ENCODE measurements at regions not wholly inside any gene's neighbourhood (a gene's known extent, or its start where the extent isn't known, plus 50 kb on each side); places are given as distances from the start of the nearest gene placed in this dataset.

DNA sequence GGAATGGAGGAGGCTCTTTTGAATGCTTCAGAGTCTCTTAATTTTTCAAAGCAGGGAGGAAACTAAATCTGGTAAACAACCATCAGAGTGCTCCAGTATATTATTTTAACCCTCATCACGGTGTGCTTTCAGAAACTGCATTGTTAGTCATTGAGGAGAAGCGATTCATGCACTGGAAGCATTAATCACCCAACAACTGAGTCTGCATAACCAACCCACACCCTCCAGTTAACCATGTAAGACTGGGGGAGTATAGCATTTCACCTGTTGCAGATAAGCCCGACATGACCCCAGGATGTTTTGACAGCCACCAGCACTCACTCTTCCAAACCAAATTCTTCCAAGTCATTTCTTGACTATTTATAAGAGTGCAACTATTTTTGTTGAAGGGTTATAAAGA is 257.6 kb downstream of the GATA3 start:
- Histone ChIP-seq H3K9me3 (ENCODE audit: control insufficient read depth in 1 of 2, insufficient read depth in 1 of 2, low read depth in 1 of 2, low read length in 2 of 2) (no peaks in the 10 kb centered on the region), H3K36me3 (ENCODE audit: control insufficient read depth in 1 of 2, insufficient read depth in 2 of 2, low read length in 2 of 2) (no peaks in the 10 kb centered on the region), H3K9me2 (ENCODE audit: insufficient read depth) (no peaks in the 10 kb centered on the region), H3K4me3 (replicated peaks in 1 of 2; ENCODE audit: low read depth in 1 of 2, low read length in 2 of 2) (no peak overlapping the region), H3K27ac (ENCODE audit: low read depth, low read length) (no peak overlapping the region), H3K4me1 (ENCODE audit: control insufficient read depth in 1 of 2, insufficient read depth in 2 of 2, low read length in 2 of 2) (no peaks in the 10 kb centered on the region), H2AFZ (ENCODE audit: low read depth, low read length, poor library complexity, severe bottlenecking) (no peak overlapping the region), H3K9ac (ENCODE audit: low read length) (no peak overlapping the region), H3K27me3 (ENCODE audit: insufficient read depth, low read length) (0 out of 2 replicates have a peak, but pooled peaks cover 3% of the 10 kb centered on the region), H4K20me1 (ENCODE audit: insufficient read depth) (no peaks in the 10 kb centered on the region; the same call in 1 of the 2 replicates), H3K79me2 (ENCODE audit: insufficient read depth, low read length) (no peaks in the 10 kb centered on the region), H3K4me2 (ENCODE audit: low read length) (no peak overlapping the region)
- intact Hi-C loops (cut with micrococcal nuclease): no loop called here
- RAD21 ChIA-PET (ENCODE audit: low non-redundant PET in 1 of 2, low total read pairs in 2 of 2, uncharacterized antibody in 2 of 2, unreplicated experiment in 2 of 2): no interaction called here
- POLR2A ChIA-PET: no interaction called here
- TF ChIP-seq POLR2AphosphoS5 (IDR thresholded peaks at IDR 0.05; ENCODE audit: low read depth, low read length) (no peak), ZFX (IDR thresholded peaks at IDR 0.05) (no peak), ZNF274 (IDR thresholded peaks at IDR 0.05; ENCODE audit: low read depth, low read length) (no peak), JUND (IDR thresholded peaks at IDR 0.05) (no peak), EZH2 (IDR thresholded peaks at IDR 0.05) (no peak), EZH2phosphoT487 (IDR thresholded peaks at IDR 0.05; ENCODE audit: borderline replicate concordance) (no peak), RAD21 (IDR thresholded peaks at IDR 0.05; ENCODE audit: low read depth) (no peak), ELF1 (IDR thresholded peaks at IDR 0.05; ENCODE audit: borderline replicate concordance, low read depth) (no peak), YY1 (IDR thresholded peaks at IDR 0.05; ENCODE audit: extremely low read depth, insufficient replicate concordance, low read depth, low read length) (no peak), FOSL1 (IDR thresholded peaks at IDR 0.05; ENCODE audit: low read depth) (no peak)
- TF ChIP-seq, protein P1, sequence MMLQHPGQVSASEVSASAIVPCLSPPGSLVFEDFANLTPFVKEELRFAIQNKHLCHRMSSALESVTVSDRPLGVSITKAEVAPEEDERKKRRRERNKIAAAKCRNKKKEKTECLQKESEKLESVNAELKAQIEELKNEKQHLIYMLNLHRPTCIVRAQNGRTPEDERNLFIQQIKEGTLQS (IDR thresholded peaks at IDR 0.05): no peak
- TF ChIP-seq, protein P2, sequence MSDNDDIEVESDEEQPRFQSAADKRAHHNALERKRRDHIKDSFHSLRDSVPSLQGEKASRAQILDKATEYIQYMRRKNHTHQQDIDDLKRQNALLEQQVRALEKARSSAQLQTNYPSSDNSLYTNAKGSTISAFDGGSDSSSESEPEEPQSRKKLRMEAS (IDR thresholded peaks at IDR 0.05): no peak
- CTCF ChIA-PET: no interaction called here
- ATAC-seq: no peak
- DNase-seq (ENCODE audit: low read depth, low spot score): no peak
- BruUV-seq (replicated peaks): no TSS peak

DNA sequence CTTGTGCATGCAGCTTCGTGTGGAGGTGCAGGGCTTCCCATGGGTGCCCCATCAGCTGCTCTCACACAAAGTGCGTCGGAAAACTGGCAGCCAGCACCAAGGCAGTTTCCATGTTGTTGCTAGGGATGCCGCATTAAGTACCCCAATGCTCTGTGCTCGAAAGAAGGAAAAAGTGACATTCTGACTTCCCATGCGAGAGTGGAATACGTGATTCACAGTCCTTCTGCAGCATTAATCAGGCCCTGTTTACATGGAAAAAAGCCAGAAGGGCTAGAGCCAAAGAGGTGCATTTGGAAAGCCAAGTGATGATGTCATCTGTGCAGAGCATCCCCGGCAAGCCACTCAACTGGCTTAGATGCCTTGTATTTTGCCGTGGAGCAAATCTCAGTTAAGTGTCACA is 258.3 kb downstream of the GATA3 start:
- no peak overlapping the region for H3K27ac ChIP-seq (ENCODE audit: low read depth, low read length)
- RAD21 ChIA-PET (ENCODE audit: low non-redundant PET in 1 of 2, low total read pairs in 2 of 2, uncharacterized antibody in 2 of 2, unreplicated experiment in 2 of 2): no interaction called here
- TF ChIP-seq ELF1 (IDR thresholded peaks at IDR 0.05; ENCODE audit: borderline replicate concordance, low read depth) (no peak), CEBPB (IDR thresholded peaks at IDR 0.05; ENCODE audit: low read depth) (no peak), YY1 (IDR thresholded peaks at IDR 0.05; ENCODE audit: extremely low read depth, insufficient replicate concordance, low read depth, low read length) (no peak), POLR2AphosphoS5 (IDR thresholded peaks at IDR 0.05; ENCODE audit: low read depth, low read length) (no peak), EGR1 (IDR thresholded peaks at IDR 0.05; ENCODE audit: low read depth) (no peak)

More for the DNA sequence above, 258.3 kb downstream of the GATA3 start:
- no peak overlapping the region for H2AFZ ChIP-seq (ENCODE audit: low read depth, low read length, poor library complexity, severe bottlenecking)
- intact Hi-C loops (cut with micrococcal nuclease): no loop called here
- ATAC-seq (no peak), DNase-seq (ENCODE audit: low read depth, low spot score) (no peak)
- H3K9ac ChIP-seq (ENCODE audit: low read length): no peak overlapping the region
- no peaks in the 10 kb centered on the region for H3K79me2 ChIP-seq (ENCODE audit: insufficient read depth, low read length)
- CTCF ChIA-PET: no interaction called here
- no peaks in the 10 kb centered on the region for H3K9me2 ChIP-seq (ENCODE audit: insufficient read depth)
- no peaks in the 10 kb centered on the region for H3K36me3 ChIP-seq (ENCODE audit: control insufficient read depth in 1 of 2, insufficient read depth in 2 of 2, low read length in 2 of 2)
- no peaks in the 10 kb centered on the region for H3K9me3 ChIP-seq (ENCODE audit: control insufficient read depth in 1 of 2, insufficient read depth in 1 of 2, low read depth in 1 of 2, low read length in 2 of 2)
- no peak overlapping the region for H3K4me3 ChIP-seq (replicated peaks in 1 of 2; ENCODE audit: low read depth in 1 of 2, low read length in 2 of 2)
- H4K20me1 ChIP-seq (ENCODE audit: insufficient read depth): no peaks in the 10 kb centered on the region; the same call in 1 of the 2 replicates
- H3K27me3 ChIP-seq (ENCODE audit: insufficient read depth, low read length): no peaks in the 10 kb centered on the region
- H3K4me2 ChIP-seq (ENCODE audit: low read length): no peak overlapping the region
- POLR2A ChIA-PET: no interaction called here
- no peaks in the 10 kb centered on the region for H3K4me1 ChIP-seq (ENCODE audit: control insufficient read depth in 1 of 2, insufficient read depth in 2 of 2, low read length in 2 of 2)
- no TSS peak for BruUV-seq (replicated peaks)

Data from HCT116 (cell line).